Neuron (in vitro differentiated cells): ENCODE measurements at regions not wholly inside any gene's neighbourhood (a gene's known extent, or its start where the extent isn't known, plus 50 kb on each side); places are given as distances from the start of the nearest gene placed in this dataset.

Experiments used
- H2AFZ ChIP-seq: one replicate; pipeline ENCODE4 v1.6.1; 2013; ENCODE audit warnings: low read depth, mild to moderate bottlenecking, inconsistent platforms, low read length, moderate library complexity
- H3K27me3 ChIP-seq: one replicate; pipeline ENCODE4 v1.6.1; 2013; ENCODE audit warnings: low read length; ENCODE audit not compliant: insufficient read depth
- H3K36me3 ChIP-seq: one replicate; pipeline ENCODE4 v1.6.1; 2013; ENCODE audit warnings: low read length; ENCODE audit not compliant: insufficient read depth
- H3K4me1 ChIP-seq: one replicate; pipeline ENCODE4 v1.6.1; 2013; ENCODE audit warnings: low read length; ENCODE audit not compliant: insufficient read depth
- H3K4me3 ChIP-seq: 2 replicates; pipeline ENCODE4 v1.5.1; 2013; ENCODE audit warnings: mild to moderate bottlenecking, low read length, moderate library complexity
- H3K9me3 ChIP-seq: one replicate; pipeline ENCODE4 v1.6.1; 2013; ENCODE audit warnings: low read length

DNA sequence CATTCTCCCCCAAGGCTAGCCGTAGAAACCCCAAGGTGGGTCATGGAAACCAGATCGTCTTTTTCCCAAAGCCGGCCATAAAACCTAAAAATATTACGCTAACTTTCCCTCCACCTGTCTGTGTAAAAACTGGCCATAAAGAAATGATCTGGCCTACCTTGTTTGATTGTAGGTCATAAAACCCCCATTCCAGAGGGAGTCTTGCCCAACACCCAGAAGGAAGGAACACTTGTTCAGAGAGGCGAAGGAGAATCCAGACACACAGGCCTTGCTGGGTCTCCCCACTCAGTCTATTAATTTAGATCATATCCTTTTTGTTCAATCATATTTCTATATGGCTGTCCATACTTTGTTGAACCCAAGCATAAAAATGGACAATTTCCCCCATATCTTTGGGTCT is 344.7 kb downstream of the HRH4 start:
- peaks cover 3% of the 10 kb centered on the region for H3K9me3 ChIP-seq
- no peaks in the 10 kb centered on the region for H3K36me3 ChIP-seq
- H3K4me3 ChIP-seq: no peak overlapping the region
- H3K27me3 ChIP-seq: no peaks in the 10 kb centered on the region
- no peaks in the 10 kb centered on the region for H3K4me1 ChIP-seq
- no peak overlapping the region for H2AFZ ChIP-seq

DNA sequence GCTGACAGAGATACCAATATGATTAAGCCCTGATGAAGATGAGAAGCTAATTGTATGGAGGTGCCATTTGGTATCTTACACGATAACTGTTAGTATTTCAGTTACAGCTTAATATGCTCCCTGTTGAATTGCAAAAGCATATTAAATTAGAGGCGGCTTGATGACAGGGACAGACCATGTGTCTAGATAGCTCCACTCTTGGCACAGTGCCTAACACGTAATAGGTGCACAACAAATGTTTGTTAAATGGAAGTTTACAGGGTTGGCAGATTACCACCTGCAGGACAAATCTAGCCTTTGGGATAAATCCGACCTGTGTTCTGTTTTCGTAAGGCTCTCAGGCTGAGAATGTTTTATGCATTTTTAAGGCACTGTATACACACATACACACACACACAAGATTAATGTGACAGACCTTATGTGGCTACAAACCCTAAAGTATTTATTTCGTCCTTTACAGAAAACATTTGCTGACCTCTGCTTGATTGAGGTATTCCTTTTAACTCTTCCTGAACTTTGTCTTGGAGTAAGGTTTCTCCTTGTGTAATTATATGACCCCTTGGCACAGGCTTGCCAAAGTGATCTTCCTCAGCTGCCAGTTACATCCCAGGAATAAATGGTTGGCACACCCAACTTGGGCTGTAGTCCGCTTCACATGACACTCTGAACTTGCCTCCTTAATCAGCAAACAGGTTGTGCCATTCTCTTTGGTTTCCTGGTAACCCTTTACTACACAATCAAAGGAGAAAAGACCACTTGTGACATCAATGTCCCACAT is 348.9 kb downstream of the HRH4 start:
- Histone ChIP-seq H2AFZ (no peak overlapping the region), H3K4me1 (peaks cover under 1% of the 10 kb centered on the region), H3K36me3 (no peaks in the 10 kb centered on the region), H3K9me3 (no peaks in the 10 kb centered on the region), H3K4me3 (no peak overlapping the region), H3K27me3 (no peaks in the 10 kb centered on the region)

DNA sequence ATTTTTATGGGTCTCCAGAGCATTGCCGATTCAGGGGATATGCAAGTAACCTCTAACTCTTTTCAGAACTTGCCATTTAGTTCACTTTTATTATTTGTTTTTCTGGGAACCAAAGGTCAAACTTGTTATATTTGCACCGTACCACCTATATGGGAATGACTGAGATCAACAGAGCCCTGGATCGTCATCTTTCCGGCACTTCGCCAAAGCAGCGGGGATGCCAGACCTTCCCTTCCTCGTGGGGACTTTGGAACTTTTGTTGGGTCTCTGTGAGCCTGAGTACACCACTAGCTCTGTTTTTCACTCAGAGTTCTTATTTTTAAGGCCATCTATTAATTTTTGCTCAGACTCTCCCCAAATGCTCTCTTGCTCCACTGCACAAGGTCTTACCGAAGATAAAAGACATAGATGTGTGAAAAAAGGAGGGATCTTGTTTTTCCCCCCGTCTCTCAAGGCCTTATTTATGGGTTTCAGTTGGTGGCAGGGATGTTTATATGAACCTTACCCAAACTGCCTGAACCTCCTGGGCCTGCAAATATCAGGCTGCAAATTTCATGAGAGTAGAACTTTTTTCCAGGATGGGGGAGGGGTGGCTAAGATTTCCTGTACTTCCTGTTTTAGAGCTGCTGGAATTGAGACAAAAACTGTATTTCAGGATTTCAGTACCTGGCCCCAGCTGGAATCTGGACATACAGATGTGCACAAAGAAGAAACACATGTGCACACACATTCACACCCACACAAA is 350.3 kb downstream of the HRH4 start:
- Histone ChIP-seq H3K36me3 (no peaks in the 10 kb centered on the region), H3K4me3 (no peak overlapping the region), H3K4me1 (peaks cover 13% of the 10 kb centered on the region), H2AFZ (no peak overlapping the region), H3K27me3 (no peaks in the 10 kb centered on the region), H3K9me3 (no peaks in the 10 kb centered on the region)

DNA sequence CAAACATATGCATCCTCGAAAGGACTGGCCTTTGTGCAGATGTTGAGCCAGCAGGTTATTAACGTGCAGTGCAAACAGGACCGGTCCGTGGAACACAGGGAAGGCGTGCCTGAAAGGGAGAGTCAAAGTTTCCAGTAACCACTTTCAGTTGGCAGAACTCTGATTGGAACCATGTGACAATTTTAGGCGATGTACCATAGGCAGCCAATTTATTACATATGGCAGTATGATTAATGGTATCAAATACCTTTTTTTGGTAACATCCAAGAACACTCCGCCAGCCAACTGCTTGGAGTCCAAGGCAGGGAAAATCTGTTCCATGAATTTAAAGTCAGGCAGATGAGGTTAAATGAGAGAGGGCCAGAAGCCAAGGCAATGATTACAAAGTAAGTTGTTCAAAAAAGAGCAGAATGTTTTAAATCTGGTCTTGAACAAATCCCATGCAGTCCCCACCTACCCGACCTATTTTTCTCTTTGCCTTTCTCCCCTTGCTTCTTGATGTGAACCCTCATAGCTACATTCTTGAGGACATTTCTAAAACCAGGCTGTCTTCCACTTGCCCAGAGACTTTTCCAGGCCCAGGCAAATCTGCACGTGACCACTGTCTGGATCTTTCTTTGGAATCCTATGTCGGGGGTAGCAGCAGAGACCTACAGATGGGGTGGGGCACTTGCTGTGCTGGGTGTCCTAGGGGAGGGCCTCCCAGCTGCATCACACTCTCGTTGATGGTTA is 351.7 kb downstream of the HRH4 start:
- H3K4me1 ChIP-seq: peaks cover 17% of the 10 kb centered on the region
- H3K27me3 ChIP-seq: no peaks in the 10 kb centered on the region
- H2AFZ ChIP-seq: no peak overlapping the region
- no peak overlapping the region for H3K4me3 ChIP-seq
- no peaks in the 10 kb centered on the region for H3K9me3 ChIP-seq
- H3K36me3 ChIP-seq: no peaks in the 10 kb centered on the region

DNA sequence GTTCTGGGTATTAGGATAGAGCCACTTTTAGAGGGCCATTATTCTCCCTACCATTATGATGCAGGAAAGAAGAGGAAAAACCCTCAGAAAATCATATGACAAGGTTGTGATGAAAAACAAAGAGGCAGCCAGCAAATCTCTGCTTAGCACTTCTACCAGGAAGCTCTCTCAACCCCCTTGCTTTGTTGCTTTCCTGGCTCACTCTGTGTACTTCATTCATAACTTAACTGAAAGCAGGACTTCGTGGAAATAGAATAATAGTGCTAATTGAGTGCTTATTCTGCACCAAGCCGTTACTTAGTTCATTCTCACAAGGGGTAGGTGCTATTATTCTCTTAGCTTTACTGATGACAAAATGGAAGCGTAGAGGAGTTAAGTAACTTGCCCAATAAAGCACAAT is 354.1 kb downstream of the HRH4 start:
- H3K9me3 ChIP-seq: no peaks in the 10 kb centered on the region
- no peaks in the 10 kb centered on the region for H3K36me3 ChIP-seq
- H3K27me3 ChIP-seq: no peaks in the 10 kb centered on the region
- H2AFZ ChIP-seq: peak overlapping the region; percentile 37
- H3K4me3 ChIP-seq: no peak overlapping the region
- H3K4me1 ChIP-seq: peaks cover 41% of the 10 kb centered on the region

DNA sequence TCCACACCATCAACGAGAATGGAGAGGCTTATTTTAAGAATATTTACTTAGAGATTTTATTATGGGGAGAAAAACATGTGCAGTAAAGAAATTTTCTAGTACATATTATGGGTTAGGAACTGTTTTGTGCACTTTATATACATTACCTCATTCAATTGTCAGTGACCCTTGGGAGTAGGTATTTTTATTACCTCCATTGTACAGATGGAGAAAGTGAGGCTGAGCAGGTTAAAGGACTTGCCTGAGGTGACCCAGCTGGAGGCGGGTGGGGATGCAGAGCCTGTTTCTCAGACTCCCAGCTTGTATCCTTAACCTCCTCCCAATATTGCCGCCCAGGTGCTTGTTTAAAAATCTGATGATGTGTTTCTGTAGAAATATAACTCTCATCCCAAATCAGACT is 356.7 kb downstream of the HRH4 start:
- H3K4me1 ChIP-seq: peaks cover 45% of the 10 kb centered on the region
- H3K27me3 ChIP-seq: no peaks in the 10 kb centered on the region
- no peaks in the 10 kb centered on the region for H3K36me3 ChIP-seq
- no peaks in the 10 kb centered on the region for H3K9me3 ChIP-seq
- H2AFZ ChIP-seq: peak overlapping the region; percentile 42
- no peak overlapping the region for H3K4me3 ChIP-seq

DNA sequence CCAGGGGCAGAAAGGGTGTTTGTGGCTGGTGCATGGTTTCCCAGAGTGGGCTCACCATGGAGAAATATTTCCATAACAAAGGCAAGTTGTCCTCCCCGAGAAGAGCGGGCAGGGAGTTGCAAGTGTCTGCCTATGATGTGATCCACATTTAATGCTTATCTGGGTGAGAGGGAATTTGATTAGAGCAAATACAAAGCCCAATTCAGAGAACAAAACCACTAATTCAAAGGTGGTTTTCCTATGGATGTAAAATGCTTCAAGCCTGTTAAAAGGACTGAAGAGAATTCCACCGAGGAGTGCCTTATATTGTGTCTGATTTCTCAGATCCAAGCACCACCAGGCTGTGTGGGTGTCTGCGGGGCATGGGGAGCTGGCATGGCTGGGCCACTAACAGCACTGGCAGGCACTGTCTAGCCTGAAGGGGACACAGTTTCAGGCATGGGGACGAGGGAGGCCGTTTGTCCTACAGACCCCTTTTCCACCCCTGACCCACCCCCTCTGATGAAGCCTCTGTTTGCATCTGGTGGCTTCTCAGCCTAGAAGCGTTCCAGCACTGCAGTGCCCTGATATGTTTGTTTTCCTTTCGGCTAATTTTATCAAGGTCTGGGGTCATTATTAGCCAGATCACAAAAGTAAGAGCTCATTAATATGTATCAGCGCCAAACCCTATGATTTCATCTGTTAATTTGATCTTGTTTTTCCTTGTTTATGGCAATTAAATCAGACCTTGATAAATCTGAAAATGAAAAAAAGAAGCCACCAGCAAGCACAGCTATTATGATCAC is 357.3 kb downstream of the HRH4 start:
- H3K9me3 ChIP-seq: no peaks in the 10 kb centered on the region
- peak overlapping the region; percentile 42 for H2AFZ ChIP-seq
- no peaks in the 10 kb centered on the region for H3K27me3 ChIP-seq
- H3K4me1 ChIP-seq: peaks cover 45% of the 10 kb centered on the region
- H3K4me3 ChIP-seq: peak overlapping the region; percentile 30
- no peaks in the 10 kb centered on the region for H3K36me3 ChIP-seq

DNA sequence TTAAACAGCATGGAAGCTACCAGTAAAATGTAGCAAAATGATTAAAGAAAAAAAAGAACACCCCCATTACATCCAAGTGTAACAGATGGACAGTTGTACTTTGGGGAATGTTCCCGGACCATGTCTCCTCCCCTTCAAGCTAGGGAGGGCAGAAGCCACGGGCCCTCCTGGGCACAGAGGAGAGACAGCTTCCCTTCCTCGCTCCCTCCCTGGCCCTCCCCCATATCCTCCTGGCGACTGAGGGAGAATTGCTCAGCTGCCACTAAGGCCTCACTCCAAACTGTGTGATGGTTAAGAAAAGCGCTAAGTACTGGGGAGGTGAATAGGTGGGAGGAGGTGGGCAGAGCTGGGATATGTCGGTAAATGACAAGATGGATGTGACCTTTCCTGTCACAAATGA is 358.0 kb downstream of the HRH4 start:
- Histone ChIP-seq H3K27me3 (no peaks in the 10 kb centered on the region), H3K9me3 (no peaks in the 10 kb centered on the region), H2AFZ (peak overlapping the region; percentile 42), H3K36me3 (no peaks in the 10 kb centered on the region), H3K4me1 (peaks cover 45% of the 10 kb centered on the region), H3K4me3 (peak overlapping the region; percentile 30)

DNA sequence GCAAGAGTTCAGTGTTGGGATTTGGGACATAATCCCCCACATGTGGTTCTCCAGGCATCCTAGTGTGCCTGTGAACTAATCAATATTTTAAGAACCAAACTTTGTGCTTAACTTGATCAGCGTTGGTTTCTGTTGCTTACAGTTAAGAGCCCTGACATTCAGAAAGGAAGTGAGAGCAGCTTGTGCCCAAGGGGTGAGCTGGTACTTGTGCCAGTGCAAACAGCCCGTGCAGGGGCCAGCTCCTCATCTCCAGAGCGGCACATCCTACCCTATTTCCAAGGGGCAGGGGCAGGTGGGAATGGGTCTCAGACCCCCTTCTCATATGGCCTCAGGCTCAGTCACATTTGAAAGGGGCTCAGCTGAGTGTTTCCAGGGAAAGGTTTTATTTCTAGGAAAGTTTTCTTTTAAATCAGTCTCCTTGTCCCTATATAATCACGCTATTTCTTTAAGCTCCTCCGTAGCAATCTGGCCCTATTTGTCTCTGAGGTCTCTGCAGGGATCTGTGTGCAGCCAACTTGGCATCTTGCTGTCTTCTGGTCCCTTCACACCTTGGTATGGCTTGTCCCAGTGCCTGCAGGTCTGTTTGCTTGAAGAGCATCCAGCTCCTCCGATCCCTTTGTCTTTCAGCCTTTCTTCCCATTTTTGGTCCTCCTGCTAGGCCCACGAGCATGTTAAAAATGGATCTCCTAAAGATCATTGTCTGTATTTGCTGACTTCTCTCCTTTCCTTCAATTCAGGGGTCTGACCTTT is 358.9 kb downstream of the HRH4 start:
- Histone ChIP-seq H3K27me3 (no peaks in the 10 kb centered on the region), H2AFZ (no peak overlapping the region)

DNA sequence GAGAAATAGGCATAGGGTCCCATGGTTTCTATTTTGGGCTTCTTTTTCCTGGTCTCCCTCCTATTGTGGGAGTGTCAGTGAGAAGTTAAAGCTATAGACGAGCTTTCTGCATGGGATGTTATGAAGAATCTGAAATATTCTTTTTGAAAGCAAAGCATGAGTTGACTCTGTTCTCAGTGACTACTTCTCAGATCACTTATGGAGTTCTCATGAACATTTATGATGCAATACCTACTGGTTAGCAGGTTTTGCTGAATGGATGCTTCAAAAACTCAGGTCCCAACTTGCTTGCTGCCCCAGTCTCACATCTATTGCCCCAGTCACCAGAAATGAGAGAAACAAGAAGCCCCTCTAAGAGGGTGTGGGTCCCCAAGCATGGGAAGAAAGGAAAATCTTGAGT is 365.0 kb downstream of the HRH4 start:
- Histone ChIP-seq H3K4me3 (no peak overlapping the region), H3K36me3 (no peaks in the 10 kb centered on the region), H3K9me3 (no peaks in the 10 kb centered on the region), H3K4me1 (peaks cover 10% of the 10 kb centered on the region), H3K27me3 (no peaks in the 10 kb centered on the region), H2AFZ (no peak overlapping the region)

More for the DNA sequence above, 358.9 kb downstream of the HRH4 start:
- no peak overlapping the region for H3K4me3 ChIP-seq
- H3K4me1 ChIP-seq: peaks cover 45% of the 10 kb centered on the region
- H3K36me3 ChIP-seq: no peaks in the 10 kb centered on the region
- no peaks in the 10 kb centered on the region for H3K9me3 ChIP-seq

DNA sequence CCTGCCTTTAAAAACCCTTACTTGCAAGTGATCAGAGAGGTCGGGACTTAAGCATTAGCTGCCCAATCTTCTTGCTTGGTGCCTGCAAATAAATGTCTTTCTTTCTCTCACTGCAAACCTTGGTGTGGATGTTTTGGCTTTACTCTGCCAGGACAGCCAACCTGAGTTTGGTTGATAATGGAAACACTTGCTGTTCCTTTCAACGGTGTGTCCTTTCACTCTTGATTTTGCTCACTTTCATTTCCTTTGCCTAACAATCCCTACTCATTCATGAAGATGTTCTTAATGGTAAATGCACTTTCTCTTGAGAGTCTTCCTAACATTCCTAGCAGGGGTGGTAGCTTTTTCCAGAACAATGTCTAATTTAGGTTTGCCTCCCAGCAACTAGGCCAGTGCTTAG is 366.2 kb downstream of the HRH4 start:
- Histone ChIP-seq H3K27me3 (no peaks in the 10 kb centered on the region), H3K9me3 (no peaks in the 10 kb centered on the region)

DNA sequence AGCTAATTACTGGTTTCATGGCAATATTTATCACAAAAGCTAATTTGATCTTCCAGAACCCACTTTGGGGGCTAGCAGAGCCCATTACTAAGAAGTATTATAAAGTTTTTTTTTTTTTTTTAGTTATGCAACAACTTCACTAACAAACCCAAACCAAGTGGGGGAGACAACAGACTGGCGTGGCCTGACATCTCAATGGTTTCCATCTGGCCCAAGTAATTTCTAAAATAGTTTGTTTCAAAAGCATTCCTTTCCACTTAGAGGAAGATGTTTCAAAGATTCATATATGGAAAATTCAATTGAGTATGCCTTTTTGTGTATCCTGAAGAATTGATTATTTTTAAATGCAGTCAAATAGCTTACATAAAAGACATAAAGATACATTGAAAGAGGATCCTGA is 367.1 kb downstream of the HRH4 start:
- no peaks in the 10 kb centered on the region for H3K36me3 ChIP-seq
- H2AFZ ChIP-seq: no peak overlapping the region
- H3K27me3 ChIP-seq: no peaks in the 10 kb centered on the region
- no peak overlapping the region for H3K4me3 ChIP-seq
- H3K4me1 ChIP-seq: peaks cover 25% of the 10 kb centered on the region
- H3K9me3 ChIP-seq: no peaks in the 10 kb centered on the region

More for the DNA sequence above, 366.2 kb downstream of the HRH4 start:
- H3K4me1 ChIP-seq: peaks cover 16% of the 10 kb centered on the region
- H3K4me3 ChIP-seq: no peak overlapping the region
- H3K36me3 ChIP-seq: no peaks in the 10 kb centered on the region
- no peak overlapping the region for H2AFZ ChIP-seq
